ENCODE measurements at regions not wholly inside any gene's neighbourhood (a gene's known extent, or its start where the extent isn't known, plus 50 kb on each side); places are given as distances from the start of the nearest gene placed in this dataset.

DNA sequence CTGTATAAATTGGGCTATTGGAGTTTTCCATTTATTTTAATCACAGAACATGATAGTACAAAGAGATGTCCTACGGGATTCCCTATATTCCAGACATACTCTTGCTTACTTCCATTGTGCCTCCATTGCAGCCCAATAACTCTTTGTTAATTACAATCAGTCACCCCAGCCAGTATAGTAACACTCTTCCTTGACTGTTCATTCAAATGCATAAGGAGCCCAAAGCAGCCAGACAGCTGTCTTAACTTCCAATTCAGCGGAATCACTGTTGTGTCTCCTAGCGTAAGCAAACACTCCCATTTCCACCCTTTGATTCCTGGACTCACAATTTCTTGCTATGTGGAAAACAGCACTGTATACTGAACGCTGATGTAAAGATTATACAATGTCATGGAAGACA is 942.3 kb downstream of the TAF11L14 start:
- H3K14ac ChIP-seq (ENCODE audit: insufficient read length): no peak overlapping the region
- 84% methylated on average over 4 of the region's 4 CpGs; no CpG with 5 or more reads in 1 of the 2 experiments for whole genome bisulfite sequencing, 2 experiments (ENCODE audit: extremely low coverage in 1 of 2, insufficient coverage in 1 of 2, insufficient read length in 1 of 2, insufficient replicate concordance in 2 of 2, low coverage in 1 of 2, low lambda C conversion rate in 2 of 2, missing lambda C conversion rate in 1 of 2)

More for the DNA sequence above, 942.3 kb downstream of the TAF11L14 start:
- Histone ChIP-seq H2AK5ac (ENCODE audit: low read depth, low read length) (no peak overlapping the region), H3K4me2 (ENCODE audit: insufficient read depth in 1 of 2, low read depth in 2 of 2, low read length in 2 of 2) (no peak overlapping the region), H4K8ac (ENCODE audit: extremely low read depth, insufficient read depth, low read length) (no peak overlapping the region), H4K5ac (ENCODE audit: insufficient read length, low read depth, low read length) (no peak overlapping the region), H3K79me1 (ENCODE audit: low read depth, low read length) (no peaks in the 10 kb centered on the region), H2BK12ac (ENCODE audit: low read depth, low read length) (no peak overlapping the region), H3K4ac (replicated peaks; ENCODE audit: insufficient read length, low read depth, low read length) (no peak overlapping the region), H2BK5ac (ENCODE audit: low read depth, low read length) (no peak overlapping the region), H3K56ac (replicated peaks; ENCODE audit: insufficient read length, low read depth, low read length) (no peak overlapping the region), H2BK20ac (ENCODE audit: low read length) (no peak overlapping the region), H3K23me2 (ENCODE audit: low read depth, low read length) (no peaks in the 10 kb centered on the region), H3K9me3 (ENCODE audit: insufficient read depth in 2 of 2, low read depth in 1 of 2, low read length in 1 of 2) (no peaks in the 10 kb centered on the region), H4K91ac (replicated peaks; ENCODE audit: insufficient read length, low read length) (no peak overlapping the region), H3K4me3 (ENCODE audit: extremely low read depth in 1 of 4, insufficient read depth in 2 of 4, low read depth in 3 of 4, low read length in 4 of 4) (no peak overlapping the region), H3K4me1 (replicated peaks in 1 of 4; ENCODE audit: control insufficient read depth in 3 of 4, insufficient read depth in 4 of 4, low read length in 3 of 4) (peaks cover 0 to 4% (median 2%) of the 10 kb centered on the region in 4 experiments; a peak in 2 of 7 replicates), H4K20me1 (replicated peaks in 1 of 2; ENCODE audit: control insufficient read depth in 1 of 2, insufficient read depth in 2 of 2, low read length in 2 of 2) (no peaks in the 10 kb centered on the region), H3K79me2 (ENCODE audit: control insufficient read depth in 1 of 2, insufficient read depth in 2 of 2, low read length in 2 of 2) (no peaks in the 10 kb centered on the region), H3K36me3 (ENCODE audit: control insufficient read depth in 2 of 4, insufficient read depth in 4 of 4, low read length in 3 of 4) (no peaks in the 10 kb centered on the region; a peak in 1 of 8 replicates), H3K27ac (ENCODE audit: low read depth, low read length) (no peak overlapping the region), H3K27me3 (replicated peaks in 1 of 4; ENCODE audit: control insufficient read depth in 3 of 4, extremely low read depth in 1 of 4, insufficient read depth in 3 of 4, low read length in 3 of 4) (no peaks in the 10 kb centered on the region), H2AFZ (ENCODE audit: low read length) (no peak overlapping the region), H2BK15ac (ENCODE audit: low read length) (no peak overlapping the region), H3K18ac (ENCODE audit: extremely low read depth, low read length) (no peak overlapping the region), H3K9ac (replicated peaks in 1 of 4; ENCODE audit: extremely low read depth in 1 of 4, low read depth in 3 of 4, low read length in 3 of 4) (no peak overlapping the region), H3K23ac (ENCODE audit: insufficient read length) (no peak overlapping the region), H2BK120ac (replicated peaks; ENCODE audit: low read depth, low read length) (no peak overlapping the region)
- POLR2A ChIA-PET (ENCODE audit: partially characterized antibody): no interaction called here
- DNase-seq (ENCODE audit: low read depth in 1 of 2, low spot score in 2 of 2) (no peak), FAIRE-seq (no peak)
- CTCF ChIA-PET (ENCODE audit: partially characterized antibody): interaction anchor here (0.9 to 1.5 kb wide), 2 partner anchors 24 to 58 kb away, joined by 3 to 4 read pairs; no protein-coding TSS in a partner anchor
- TF ChIP-seq POLR2AphosphoS5 (IDR thresholded peaks at IDR 0.05; ENCODE audit: low read depth, low read length) (no peak), GABPA (IDR thresholded peaks at IDR 0.05; ENCODE audit: borderline replicate concordance, insufficient read depth, low read length) (no peak), RFX5 (IDR thresholded peaks at IDR 0.05; ENCODE audit: borderline replicate concordance, low read depth, low read length) (no peak), CHD1 (IDR thresholded peaks at IDR 0.05; ENCODE audit: low read depth, low read length) (no peak), CREB1 (IDR thresholded peaks at IDR 0.05) (no peak), ZNF274 (IDR thresholded peaks at IDR 0.05; ENCODE audit: borderline replicate concordance, extremely low read depth, low read length) (no peak), SIRT6 (IDR thresholded peaks at IDR 0.05; ENCODE audit: low read length) (no peak), SP2 (IDR thresholded peaks at IDR 0.05; ENCODE audit: low read length) (no peak), GTF2F1 (IDR thresholded peaks at IDR 0.05; ENCODE audit: borderline replicate concordance, low read depth, low read length) (no peak), NRF1 (IDR thresholded peaks at IDR 0.05; ENCODE audit: low read depth, low read length) (no peak), JUN (IDR thresholded peaks at IDR 0.05; ENCODE audit: low read depth, low read length) (no peak), KDM4A (IDR thresholded peaks at IDR 0.05; ENCODE audit: low read depth, low read length, severe bottlenecking) (no peak), EZH2 (IDR thresholded peaks at IDR 0.05; ENCODE audit: low read depth, low read length, severe bottlenecking) (no peak)

Data from H1 (cell line).